Thoracic aorta (tissue), 2 donors: ENCODE measurements at regions not wholly inside any gene's neighbourhood (a gene's known extent, or its start where the extent isn't known, plus 50 kb on each side); places are given as distances from the start of the nearest gene placed in this dataset.

Experiments used
- ATAC-seq: fragments of 150-250 bp; one replicate; pipeline ENCODE4 v1.8.0; 2017; ENCODE audit warnings: low read depth; ENCODE audit not compliant: insufficient number of reproducible peaks, low FRiP score
- DNase-seq: peaks from one replicate; pipeline ENCODE4 v3.0.0-alpha.2; 2020; ENCODE audit warnings: low spot score
- H3K27ac ChIP-seq, 2 donors: fragments of 200-600 bp; sonication (generic); 1 replicate in 1 of 2; 2 replicates in 1 of 2; pipeline ENCODE4 v1.5.1; 2016; ENCODE audit warnings: mild to moderate bottlenecking in 2 of 2, moderate library complexity in 2 of 2
- H3K27me3 ChIP-seq: fragments of 200-600 bp; sonication (generic); replicated peaks from 2 replicates; pipeline ENCODE4 v1.6.0; 2016; ENCODE audit warnings: mild to moderate bottlenecking; ENCODE audit not compliant: insufficient read depth
- H3K36me3 ChIP-seq: fragments of 200-600 bp; sonication (generic); one replicate; pipeline ENCODE4 v1.5.1; 2016
- H3K4me1 ChIP-seq, 2 donors: fragments of 200-600 bp; sonication (generic); 1 replicate in 1 of 2; 2 replicates in 1 of 2; pipeline versions ENCODE4 v1.5.1 to v1.6.0; 2016; ENCODE audit warnings: low read depth in 2 of 2, mild to moderate bottlenecking in 1 of 2; ENCODE audit not compliant: control insufficient read depth in 1 of 2
- H3K4me3 ChIP-seq: fragments of 200-600 bp; sonication (generic); 2 replicates; pipeline ENCODE4 v1.5.1; 2016; ENCODE audit warnings: mild to moderate bottlenecking
- H3K9me3 ChIP-seq: fragments of 200-600 bp; sonication (generic); 2 replicates; pipeline ENCODE4 v1.5.1; 2016
- TF ChIP-seq, protein P1 (sequence below): fragments of 200-600 bp; sonication (generic); IDR thresholded peaks from one replicate; pipeline ENCODE4 v1.5.1; 2019; ENCODE audit warnings: antibody characterized with exemption

DNA sequence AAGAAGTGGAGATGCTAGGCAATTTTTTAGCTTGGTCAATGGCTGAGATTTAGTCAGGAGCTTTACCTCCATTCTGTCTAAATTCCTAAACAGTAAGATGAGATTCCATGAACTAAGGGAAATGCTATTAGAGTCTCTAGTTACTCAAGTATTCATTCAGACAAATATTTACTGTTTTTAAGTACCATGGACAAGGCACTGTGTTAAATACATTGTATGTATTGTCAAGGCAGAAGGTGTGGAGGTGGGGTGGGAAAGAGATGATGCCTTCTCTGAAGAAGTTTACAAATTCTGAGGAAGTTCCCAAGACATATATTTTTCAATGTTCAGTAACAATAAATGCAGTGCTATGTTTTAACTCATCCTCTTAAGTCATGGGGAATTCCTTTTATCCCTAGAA is 459.9 kb upstream of the NMUR2 start:
- no peak overlapping the region for H3K4me3 ChIP-seq
- H3K27ac ChIP-seq = no peak overlapping the region
- TF ChIP-seq, protein P1, sequence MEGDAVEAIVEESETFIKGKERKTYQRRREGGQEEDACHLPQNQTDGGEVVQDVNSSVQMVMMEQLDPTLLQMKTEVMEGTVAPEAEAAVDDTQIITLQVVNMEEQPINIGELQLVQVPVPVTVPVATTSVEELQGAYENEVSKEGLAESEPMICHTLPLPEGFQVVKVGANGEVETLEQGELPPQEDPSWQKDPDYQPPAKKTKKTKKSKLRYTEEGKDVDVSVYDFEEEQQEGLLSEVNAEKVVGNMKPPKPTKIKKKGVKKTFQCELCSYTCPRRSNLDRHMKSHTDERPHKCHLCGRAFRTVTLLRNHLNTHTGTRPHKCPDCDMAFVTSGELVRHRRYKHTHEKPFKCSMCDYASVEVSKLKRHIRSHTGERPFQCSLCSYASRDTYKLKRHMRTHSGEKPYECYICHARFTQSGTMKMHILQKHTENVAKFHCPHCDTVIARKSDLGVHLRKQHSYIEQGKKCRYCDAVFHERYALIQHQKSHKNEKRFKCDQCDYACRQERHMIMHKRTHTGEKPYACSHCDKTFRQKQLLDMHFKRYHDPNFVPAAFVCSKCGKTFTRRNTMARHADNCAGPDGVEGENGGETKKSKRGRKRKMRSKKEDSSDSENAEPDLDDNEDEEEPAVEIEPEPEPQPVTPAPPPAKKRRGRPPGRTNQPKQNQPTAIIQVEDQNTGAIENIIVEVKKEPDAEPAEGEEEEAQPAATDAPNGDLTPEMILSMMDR = no peak
- no peaks in the 10 kb centered on the region for H3K27me3 ChIP-seq
- no peak for ATAC-seq
- no peaks in the 10 kb centered on the region for H3K4me1 ChIP-seq
- DNase-seq = no peak
- H3K9me3 ChIP-seq = no peaks in the 10 kb centered on the region
- no peaks in the 10 kb centered on the region for H3K36me3 ChIP-seq

DNA sequence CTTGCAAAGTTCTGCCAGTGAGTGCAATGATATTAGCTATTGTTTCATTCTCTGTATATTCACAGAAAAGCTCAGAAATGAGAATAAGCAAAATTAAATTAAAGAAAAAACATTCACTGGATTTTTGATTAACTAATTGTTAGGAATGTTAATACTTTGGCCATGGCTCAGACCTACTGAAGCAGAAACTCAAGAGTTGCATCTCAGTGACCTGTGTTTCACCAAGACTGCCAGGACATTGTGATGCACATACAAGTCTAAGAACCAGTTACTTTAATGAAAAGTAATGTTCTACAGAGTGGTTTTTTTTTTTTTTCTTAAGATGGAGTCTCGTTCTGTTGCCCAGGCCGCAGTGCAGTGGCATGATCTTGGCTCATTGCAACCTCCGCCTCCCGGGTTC is 464.9 kb upstream of the NMUR2 start:
- ATAC-seq (no peak), DNase-seq (no peak)
- Histone ChIP-seq H3K36me3 (no peaks in the 10 kb centered on the region), H3K27me3 (no peaks in the 10 kb centered on the region), H3K9me3 (no peaks in the 10 kb centered on the region), H3K4me3 (no peak overlapping the region), H3K4me1 (no peaks in the 10 kb centered on the region), H3K27ac (no peak overlapping the region)
- TF ChIP-seq, protein P1 = no peak

DNA sequence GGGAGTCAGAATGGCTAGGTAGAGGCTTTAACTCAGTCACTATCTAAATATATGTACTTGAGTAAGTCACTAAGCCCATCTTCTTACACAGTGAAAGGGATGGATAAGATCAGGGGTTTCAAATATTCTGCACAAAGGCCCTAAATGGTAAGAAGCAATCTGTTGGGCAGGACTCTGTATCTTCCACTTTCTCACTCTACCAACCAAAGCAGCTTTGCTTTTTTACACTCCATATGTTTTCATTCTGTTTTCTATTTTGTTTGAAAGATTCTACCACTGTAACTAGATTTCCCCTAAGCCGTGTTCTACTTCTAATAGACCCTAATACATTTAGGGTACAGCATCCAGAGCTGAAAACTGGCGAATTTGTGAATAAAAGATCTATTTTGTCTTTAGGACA is 477.5 kb upstream of the NMUR2 start:
- H3K36me3 ChIP-seq = no peaks in the 10 kb centered on the region
- no peak overlapping the region for H3K4me3 ChIP-seq
- DNase-seq (no peak), ATAC-seq (no peak)
- TF ChIP-seq, protein P1 = no peak
- no peaks in the 10 kb centered on the region for H3K9me3 ChIP-seq
- H3K27me3 ChIP-seq = no peaks in the 10 kb centered on the region
- no peak overlapping the region for H3K27ac ChIP-seq
- H3K4me1 ChIP-seq = no peaks in the 10 kb centered on the region

DNA sequence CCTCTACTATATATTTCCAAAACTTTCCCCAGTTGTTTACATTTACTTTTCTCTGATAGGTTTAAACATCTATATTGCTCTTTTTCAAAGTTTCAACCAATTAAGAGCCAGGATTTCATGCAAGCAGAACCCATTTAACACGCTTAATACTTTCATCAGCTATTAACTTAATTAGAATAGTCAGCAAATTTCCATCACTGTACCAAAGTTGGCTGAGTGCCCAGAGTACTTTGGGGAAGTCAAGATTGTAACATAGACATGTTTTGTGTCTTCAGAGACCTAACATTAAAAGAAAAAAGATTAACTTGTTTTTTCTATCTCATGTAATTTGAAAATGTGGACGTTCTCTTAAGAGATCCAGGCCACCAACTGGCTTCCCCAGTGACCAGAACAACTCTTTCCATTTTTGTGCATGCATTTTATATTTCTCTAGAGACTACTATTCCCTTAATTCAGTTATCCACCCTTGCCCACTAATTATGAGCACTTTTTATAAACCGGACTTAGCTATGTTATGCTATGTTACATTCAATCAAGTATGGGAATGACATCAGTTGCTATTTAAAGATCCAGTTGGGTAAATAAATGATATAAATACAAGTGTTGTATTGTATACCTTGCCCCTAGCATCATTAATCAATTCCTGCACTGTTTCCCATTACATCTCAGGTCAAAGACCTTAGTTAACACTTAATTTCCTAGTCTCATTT is 478.1 kb upstream of the NMUR2 start:
- ATAC-seq (no peak), DNase-seq (no peak)
- H3K9me3 ChIP-seq = no peaks in the 10 kb centered on the region
- no peaks in the 10 kb centered on the region for H3K36me3 ChIP-seq
- no peaks in the 10 kb centered on the region for H3K4me1 ChIP-seq
- TF ChIP-seq, protein P1 = no peak
- no peak overlapping the region for H3K4me3 ChIP-seq
- no peak overlapping the region for H3K27ac ChIP-seq
- no peaks in the 10 kb centered on the region for H3K27me3 ChIP-seq

DNA sequence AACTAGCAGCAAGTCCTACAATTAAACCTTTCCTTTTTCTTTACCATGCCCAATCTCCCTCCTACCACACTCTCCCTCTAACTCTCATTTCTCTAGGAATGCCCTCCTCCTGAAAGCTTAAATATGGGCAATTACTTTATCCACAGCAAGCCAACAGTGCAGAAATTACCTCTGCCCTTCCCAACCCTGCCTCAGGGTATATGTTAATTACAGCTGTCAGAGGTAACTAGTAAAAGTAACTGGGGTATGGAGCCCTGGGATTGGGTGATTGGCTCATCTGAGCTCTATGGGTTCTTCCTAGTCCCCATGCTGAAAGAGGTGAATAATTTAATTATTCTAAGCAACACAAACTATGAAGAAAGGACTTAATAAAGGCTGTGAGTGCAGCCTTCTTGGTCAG is 478.9 kb upstream of the NMUR2 start:
- Histone ChIP-seq H3K9me3 (no peaks in the 10 kb centered on the region), H3K27ac (no peak overlapping the region), H3K4me1 (no peaks in the 10 kb centered on the region), H3K27me3 (no peaks in the 10 kb centered on the region), H3K4me3 (no peak overlapping the region), H3K36me3 (no peaks in the 10 kb centered on the region)
- no peak for ATAC-seq
- no peak for DNase-seq
- TF ChIP-seq, protein P1 = no peak
